ENCODE measurements at regions not wholly inside any gene's neighbourhood (a gene's known extent, or its start where the extent isn't known, plus 50 kb on each side); places are given as distances from the start of the nearest gene placed in this dataset.
"Not testable (repeated sequence)": the region's sequence is repeated elsewhere in the genome, so short reads cannot be mapped to it uniquely, and the experiment has no call there.

DNA sequence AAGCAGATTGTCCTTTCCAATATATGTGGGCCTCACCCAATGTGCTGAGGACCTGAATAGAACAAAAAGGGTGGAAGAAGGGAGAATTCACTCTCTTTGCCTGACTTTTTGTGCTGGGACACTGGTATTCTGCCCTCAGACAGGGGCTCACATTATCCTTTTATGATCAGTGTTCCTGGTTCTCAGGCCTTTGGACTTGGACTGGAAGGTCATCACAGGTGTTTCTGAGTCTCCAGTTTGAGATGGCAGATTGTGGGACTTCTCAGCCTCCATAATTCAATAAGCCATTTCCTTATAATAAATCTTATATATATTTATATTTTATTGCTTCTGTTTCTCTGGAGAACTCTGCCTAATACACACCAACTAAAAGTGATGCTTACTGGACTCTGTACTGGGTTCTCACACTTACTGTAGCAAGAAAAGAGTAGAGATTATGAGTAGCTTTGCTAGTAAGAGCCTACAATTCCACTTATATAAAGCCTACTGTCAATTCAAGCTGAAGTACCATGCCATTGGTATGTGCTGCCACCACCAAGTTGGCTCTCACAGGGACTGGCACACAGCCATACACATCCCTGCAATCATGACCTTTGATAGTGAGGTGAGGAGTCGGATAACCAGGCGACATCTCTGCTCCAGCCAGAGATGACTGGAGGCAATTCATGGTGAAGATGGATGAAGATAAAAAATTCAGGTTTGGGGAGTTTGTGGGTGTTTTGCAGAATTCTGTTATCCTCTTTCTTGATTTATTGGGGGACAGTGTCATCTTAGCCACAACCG lies 130.7 kb upstream of the NR3C1 start:
- intact Hi-C loops (cut with DNase I): no loop called here
- DNase-seq (peak; percentile 48), ATAC-seq (ENCODE audit: poor library complexity) (peak; percentile 84)

DNA sequence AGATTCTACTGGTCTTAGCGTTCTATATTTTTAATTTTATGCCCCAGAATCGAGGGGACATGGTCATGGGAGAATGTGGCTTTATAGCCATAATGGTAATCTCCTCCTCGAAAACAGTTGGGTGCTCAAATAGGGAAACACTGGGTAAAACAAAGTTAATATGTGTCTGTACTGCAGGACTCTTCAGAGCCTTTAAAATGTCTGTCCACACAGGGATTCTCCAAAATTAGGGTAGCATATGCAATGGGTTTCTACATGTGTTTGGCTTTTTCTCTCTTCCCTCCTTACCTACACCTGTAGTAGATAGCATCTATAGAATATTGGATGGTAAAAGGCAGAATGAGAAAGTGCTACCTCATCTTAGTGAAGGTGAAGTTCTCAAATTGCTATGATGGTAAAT lies 130.0 kb upstream of the NR3C1 start:
- intact Hi-C loops (cut with DNase I): no loop called here
- DNase-seq (no peak), ATAC-seq (ENCODE audit: poor library complexity) (no peak)

DNA sequence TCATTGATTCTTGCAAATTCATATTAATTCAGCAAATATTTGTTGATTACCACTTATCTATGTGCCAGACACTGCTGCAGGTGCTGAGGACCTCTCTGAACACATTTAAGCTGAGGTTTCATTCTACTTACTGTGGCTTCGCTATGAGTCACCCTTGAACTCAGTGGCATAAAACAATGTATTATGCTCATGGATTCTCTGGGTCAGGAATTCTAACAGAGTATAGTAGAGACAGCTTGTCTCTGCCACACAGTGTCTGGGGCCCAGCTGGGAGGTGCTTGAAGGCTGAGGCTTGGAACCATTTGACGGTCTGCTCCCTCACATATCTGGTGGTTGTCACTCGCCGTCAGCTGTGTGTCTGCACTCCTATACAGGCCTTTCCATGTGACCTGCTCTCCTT lies 124.3 kb upstream of the NR3C1 start:
- intact Hi-C loops (cut with DNase I): no loop called here
- ATAC-seq (ENCODE audit: poor library complexity): no peak
- DNase-seq: no peak

DNA sequence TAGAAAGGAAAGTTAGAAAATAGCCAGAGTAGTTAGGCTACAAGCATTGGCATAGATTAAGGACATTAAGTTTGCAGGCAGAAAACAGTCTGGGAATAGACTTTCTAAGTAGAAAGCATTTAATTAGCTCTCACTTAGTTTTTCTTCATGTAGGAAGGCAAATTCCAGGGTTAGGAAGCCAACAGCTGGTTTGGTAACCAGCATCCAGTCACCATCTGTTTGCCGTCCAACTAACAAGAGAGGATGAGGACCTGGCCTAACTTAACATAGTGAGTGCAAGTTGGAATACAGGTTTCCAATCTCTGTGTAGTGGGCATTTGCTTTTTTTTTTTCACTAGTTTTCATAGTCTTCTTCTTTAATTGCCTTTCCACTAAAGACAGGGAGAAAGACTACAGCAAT lies 121.7 kb upstream of the NR3C1 start:
- intact Hi-C loops (cut with DNase I): no loop called here
- DNase-seq (no peak), ATAC-seq (ENCODE audit: poor library complexity) (no peak)

DNA sequence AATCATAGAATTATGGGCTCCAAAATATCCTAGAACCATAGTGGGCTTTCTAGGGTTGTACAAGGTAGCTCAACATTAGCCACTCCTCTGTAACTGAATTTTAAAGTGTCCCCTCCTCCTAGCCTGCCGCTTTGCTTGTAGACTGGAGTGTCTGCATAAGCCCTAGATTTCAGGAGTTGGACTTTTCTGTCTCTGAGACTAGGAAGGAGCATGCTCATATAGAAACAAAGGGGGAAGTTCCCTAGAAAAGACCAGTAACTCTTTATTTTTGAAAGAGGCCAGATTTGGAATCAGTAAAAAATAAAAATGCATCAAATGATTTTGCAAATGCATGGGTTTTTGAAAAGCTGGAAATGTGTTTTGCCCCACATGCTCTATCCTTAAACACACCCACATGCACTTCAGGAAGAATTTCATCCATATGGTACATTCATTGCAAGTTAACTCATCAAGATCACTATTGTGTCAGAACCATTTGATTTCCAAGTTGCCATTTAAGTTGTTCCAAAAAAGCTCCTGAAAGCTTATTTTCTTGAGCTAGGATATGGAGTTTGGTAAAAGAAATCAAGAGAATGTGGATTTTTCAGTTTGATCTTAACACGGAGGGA lies 121.0 kb upstream of the NR3C1 start:
- DNase-seq (no peak), ATAC-seq (ENCODE audit: poor library complexity) (no peak)
- intact Hi-C loops (cut with DNase I): no loop called here

DNA sequence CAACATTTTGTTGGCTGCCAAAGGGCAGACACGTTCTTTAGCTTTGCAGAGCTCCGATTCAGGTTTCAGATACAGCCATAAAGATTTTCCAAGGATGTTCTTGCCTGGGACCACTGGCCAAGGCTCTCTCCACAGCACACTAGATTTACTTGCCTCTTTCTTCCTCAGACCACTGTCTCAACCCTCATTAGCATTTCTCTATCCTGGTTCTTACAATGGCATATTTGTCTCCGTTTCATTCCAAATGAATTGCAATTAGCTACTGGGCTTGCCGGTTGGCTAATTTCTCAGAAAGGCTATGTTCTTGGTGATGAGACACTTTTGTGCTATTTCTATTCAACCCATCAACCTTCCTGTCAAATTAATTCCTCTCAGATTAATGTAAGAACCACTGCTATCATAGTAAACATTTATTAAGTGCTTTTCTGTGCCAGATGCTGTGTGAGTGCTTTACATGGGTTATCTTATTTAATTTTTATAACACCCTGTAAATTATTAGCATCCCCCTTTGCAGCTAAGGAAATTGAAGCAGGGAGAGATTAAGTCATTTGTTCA lies 118.4 kb upstream of the NR3C1 start:
- DNase-seq: no peak
- intact Hi-C loops (cut with DNase I): no loop called here
- no peak for ATAC-seq (ENCODE audit: poor library complexity)

DNA sequence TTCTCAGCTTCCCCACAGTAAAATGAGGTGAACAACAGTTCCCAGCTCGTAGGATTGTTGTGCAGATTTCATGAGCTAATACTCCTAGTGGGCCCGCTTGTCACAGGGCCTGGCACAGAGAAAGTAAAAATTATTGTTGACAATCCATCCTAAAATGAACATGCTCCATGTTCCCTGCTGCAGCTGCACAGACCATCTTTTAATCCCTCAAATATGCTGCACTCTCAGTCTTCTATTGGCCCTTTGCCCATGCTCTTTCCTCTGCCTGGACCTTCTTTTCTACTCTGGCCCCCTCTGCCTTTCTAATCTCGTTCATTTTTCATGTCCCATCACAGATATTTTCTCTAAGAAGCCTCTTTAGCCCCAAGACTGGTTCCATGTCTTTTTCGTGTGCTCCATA lies 117.7 kb upstream of the NR3C1 start:
- intact Hi-C loops (cut with DNase I): no loop called here
- ATAC-seq (ENCODE audit: poor library complexity): no peak
- DNase-seq: no peak

DNA sequence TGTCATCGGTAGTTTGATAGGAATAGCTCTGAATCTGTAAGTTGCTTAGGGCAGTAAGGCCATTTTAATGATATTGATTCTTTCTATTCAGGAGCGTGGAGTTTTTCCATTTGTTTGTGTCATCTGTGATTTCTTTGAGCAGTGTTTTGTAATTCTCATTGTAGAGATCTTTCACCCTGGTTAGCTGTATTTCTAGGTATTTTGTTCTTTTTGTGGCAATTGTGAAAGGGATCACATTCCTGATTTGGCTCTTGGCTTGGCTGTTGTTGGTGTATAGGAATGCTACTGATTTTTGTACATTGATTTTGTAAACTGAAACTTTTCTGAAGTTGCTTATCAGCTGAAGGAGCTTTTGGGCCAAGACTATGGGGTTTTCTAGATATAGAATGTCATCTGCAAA lies 115.7 kb upstream of the NR3C1 start:
- intact Hi-C loops (cut with DNase I); ATAC-seq (ENCODE audit: poor library complexity); DNase-seq: not testable (repeated sequence)

DNA sequence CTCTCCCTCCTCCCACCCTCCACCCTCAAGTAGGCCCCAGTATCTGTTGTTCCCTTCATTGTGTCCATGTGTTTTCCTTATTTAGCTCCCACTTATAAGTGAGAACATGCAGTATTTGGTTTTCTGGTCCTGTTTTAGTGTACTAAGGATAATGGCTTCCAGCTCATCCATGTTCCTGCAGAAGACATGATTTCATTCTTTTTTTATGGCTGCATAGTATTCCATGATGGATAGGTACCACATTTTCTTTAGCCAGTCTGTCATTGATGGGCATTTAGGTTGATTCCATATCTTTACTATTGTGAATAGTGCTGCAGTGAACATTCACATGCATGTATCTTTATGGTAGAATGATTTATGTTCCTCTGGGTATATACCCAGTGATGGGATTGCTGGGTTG lies 114.3 kb upstream of the NR3C1 start:
- ATAC-seq (ENCODE audit: poor library complexity); DNase-seq; intact Hi-C loops (cut with DNase I): not testable (repeated sequence)

DNA sequence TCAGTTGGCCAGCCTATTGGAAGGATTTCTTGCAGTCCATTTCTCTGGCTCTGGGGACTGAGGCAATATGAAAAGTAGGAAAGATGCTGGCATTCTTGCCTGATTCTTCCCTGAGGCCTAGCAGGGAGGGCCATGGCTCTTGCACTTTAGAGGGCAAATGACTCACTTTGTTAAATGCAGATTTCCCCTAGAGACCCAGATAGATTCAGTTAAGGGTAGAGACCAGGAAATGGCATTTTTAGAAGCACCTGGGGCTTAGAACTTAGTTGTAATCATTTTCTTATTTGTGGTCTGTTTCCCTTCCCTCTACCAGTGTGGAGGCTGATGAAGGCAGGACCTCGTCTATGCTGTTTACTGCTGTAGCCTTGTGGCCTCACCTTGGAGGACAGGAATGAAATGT lies 112.8 kb upstream of the NR3C1 start:
- ATAC-seq (ENCODE audit: poor library complexity) (no peak), DNase-seq (no peak)
- intact Hi-C loops (cut with DNase I): no loop called here

DNA sequence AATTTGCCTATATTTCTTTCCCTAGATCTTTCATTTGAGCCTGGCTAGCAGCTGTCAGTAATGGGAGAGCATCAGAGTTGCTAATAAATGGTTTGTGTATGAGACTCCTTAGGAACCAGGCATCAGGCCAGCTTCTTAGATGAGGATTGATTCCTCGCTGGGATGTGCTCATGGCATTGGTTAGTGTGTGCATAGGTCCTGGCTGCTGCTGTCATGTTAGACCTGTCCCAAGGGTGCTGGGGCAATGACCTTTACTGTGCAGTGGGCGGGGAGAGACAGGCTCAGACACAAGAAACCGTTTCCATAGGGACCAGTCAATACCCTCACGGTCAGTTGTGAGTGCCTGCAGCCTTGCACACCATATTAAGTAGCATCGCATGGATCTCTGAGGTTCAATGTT lies 112.3 kb upstream of the NR3C1 start:
- intact Hi-C loops (cut with DNase I): no loop called here
- peak; percentile 43 for ATAC-seq (ENCODE audit: poor library complexity)

DNA sequence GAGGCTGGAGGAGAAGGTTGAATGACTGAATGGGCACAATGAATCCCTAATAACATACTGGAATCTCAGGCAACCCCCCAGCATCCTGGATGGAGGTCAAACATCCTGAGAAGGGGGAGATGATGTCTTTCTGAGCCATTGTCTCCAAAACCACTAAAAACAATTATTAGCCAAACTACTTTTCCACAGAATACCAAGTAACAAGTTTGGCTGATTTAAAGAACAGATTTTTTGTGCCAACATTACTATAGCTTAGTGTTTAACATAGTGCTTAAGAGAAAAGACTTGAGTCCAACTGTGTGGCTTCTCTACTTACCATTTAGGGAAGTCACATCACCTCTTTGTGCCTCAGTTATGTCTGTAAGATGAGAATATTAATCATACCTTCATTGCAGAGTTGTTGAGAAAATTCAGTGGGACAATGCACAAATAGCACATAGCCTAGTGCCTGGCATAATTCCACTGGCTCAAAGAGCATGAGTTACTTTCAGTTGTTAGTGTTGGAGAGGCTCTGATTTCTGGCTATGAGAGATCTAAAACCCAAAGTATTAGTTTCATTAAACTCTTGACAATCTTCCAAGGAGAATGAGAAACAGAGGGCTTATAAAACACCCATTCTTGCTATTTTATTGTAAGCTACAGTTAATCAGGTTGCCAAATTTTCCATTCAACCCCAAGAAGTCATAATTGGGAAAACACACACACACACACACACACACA lies 111.3 kb upstream of the NR3C1 start:
- ATAC-seq (ENCODE audit: poor library complexity): no peak
- intact Hi-C loops (cut with DNase I): no loop called here

More for the DNA sequence above, 112.3 kb upstream of the NR3C1 start:
- no peak for DNase-seq

DNA sequence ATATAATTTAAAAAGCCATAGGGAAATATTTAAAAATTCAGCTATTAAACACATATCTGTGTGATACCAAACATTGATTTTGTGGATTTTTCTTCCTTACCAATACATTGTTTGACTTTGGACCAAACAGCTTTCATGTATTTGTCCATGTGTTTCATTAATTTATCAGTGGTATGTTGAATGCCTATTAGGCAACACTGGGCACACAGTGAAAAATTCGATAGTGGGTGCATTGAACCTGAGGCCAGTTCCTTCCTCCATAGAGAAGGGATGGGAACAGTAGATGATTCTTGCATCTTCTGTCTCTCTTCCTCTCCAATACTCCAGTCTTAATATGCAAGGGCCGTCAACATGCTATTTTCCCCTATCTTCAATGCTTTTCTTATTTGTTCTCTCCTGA lies 110.2 kb upstream of the NR3C1 start:
- intact Hi-C loops (cut with DNase I): no loop called here
- no peak for DNase-seq
- no peak for ATAC-seq (ENCODE audit: poor library complexity)

More for the DNA sequence above, 111.3 kb upstream of the NR3C1 start:
- DNase-seq: no peak

DNA sequence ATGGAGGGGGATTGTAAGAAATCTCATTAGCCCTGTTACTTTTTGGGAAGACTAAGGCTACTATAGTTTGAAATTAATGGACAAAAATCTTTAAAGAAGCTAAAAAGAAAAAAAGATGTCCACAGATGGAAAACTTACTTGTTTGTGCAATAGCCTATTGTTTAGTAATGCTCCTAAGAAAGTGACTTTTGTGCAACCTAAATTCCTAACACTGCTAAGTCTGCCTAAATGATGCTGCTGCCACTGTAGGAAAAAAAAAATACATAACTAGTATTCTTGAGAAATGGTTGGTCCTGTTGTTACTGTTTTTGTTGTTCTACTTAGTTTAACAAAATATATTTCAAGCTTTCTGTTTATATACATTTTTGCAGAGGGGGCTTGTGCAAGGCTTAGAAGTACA lies 108.2 kb upstream of the NR3C1 start:
- ATAC-seq (ENCODE audit: poor library complexity): no peak
- DNase-seq: no peak
- intact Hi-C loops (cut with DNase I): no loop called here

DNA sequence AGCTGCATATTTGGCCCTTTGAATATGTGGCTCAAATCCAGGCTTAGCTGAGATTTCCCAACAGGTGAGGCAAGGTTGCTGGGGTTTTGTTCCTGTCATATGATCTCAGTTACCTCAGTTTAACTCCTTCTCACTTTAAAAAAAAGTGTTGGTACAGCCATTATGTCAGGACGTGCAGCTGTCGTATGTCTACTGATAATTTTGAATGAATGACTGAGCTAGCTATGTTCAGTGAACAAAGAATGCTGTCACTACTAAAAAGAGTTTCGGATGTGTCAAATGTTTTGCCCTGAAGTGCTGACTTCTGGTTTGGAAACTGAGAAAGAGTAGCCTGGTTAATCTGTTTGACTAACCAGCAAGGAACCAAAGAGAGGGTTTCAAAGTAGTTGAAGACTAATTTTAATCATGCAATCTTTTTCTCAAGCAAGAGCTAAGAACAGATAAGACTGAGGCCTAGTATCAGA lies 106.3 kb upstream of the NR3C1 start:
- DNase-seq: no peak
- intact Hi-C loops (cut with DNase I): no loop called here
- ATAC-seq (ENCODE audit: poor library complexity): no peak

DNA sequence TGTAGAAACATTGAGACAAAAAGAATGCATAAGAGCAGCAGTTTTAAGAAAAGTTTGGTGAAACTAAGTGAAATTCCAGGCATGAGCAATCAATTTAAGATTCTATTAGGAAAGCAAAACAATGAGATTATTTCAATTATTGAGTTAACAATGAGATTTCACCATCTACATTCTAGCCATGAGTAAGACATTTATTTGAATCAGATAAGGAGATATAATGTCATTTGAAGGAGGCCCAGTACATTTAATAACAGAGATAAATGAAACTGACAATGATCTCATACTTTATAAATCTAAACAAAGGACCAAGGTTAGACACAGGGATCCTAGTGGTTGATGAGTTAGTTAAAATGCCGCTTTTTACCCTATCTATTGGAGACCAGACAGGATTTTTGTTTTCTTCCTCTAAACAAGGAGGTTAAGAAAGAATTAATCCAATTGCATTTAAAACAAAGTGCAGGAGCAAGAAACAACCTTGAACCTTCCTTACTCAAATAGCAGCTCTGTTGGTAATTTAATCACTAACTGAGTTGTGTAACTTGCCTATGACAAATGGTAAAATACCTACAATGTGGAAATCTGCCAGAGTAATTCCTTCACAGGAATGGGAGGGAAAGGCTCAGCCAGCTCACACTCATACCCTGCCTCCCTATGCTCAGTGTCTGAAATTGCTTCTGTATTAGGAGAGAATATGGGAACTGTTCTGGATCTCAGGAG lies 103.5 kb upstream of the NR3C1 start:
- ATAC-seq (ENCODE audit: poor library complexity) (peak; percentile 78), DNase-seq (no peak)
- intact Hi-C loops (cut with DNase I): no loop called here

DNA sequence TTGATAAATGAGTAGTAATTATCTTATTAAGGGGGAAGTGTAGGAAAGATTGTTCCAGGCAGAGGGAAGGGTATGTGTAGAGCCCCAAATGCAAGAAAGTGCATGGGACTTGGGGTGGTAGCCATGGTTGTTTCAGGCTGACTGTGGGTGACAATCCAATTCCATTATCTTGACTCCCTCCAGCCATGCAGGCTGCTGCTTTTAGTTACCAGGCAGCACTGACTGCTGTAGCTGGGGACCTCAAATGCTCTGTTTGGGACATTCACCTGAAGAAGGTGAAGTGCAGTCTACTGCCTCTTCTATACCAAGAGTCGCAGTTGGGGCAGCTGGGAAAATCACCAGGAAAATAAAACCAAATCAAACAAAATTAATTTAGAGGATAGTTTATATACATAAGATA lies 102.4 kb upstream of the NR3C1 start:
- intact Hi-C loops (cut with DNase I): no loop called here
- no peak for ATAC-seq (ENCODE audit: poor library complexity)
- no peak for DNase-seq

DNA sequence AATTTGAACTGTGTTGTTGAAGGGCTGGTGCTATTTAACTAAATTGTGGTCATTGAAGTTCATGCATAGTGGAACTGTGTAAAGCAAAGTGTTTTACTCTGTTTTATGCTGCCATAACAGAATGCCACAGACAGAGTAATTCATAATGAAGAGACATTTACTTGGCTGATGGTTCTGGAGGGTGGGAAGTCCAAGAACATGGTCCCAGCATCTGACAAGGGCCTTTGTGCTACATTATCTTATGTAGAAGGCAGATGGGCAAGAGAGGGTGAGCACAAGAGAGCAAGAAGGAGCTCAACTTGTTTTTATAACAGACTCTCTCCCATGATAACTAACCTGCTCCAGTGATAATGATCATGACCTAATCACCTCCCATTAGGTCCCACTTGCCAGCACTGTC lies 101.9 kb upstream of the NR3C1 start:
- DNase-seq (no peak), ATAC-seq (ENCODE audit: poor library complexity) (no peak)
- intact Hi-C loops (cut with DNase I): no loop called here

Data from Right ventricle myocardium superior (tissue), 1 donor.